NCI-H446 (cell line): ENCODE measurements at regions not wholly inside any gene's neighbourhood (a gene's known extent, or its start where the extent isn't known, plus 50 kb on each side); places are given as distances from the start of the nearest gene placed in this dataset.

Experiments used
- DNase-seq, 2 experiments: peaks; one replicate each; lab custom pipeline; 2025; lab: John Stamatoyannopoulos, UW

- no peak for DNase-seq
Measured at GRCh38 chr1:157289424-157290105, 151.4 kb upstream of the ETV3 start.

- DNase-seq, result no peak
Measured at GRCh38 chr1:157288996-157289395, 150.8 kb upstream of the ETV3 start.

- no peak for DNase-seq
Measured at GRCh38 chr1:157288492-157288891, 150.3 kb upstream of the ETV3 start.

GRCh38 chr1:157288006-157288405 lies 149.8 kb upstream of the ETV3 start:
- DNase-seq, result no peak

GRCh38 chr1:157287462-157287861 lies 149.3 kb upstream of the ETV3 start:
- DNase-seq, result no peak

GRCh38 chr1:157286646-157287420 lies 148.6 kb upstream of the ETV3 start:
- DNase-seq, result no peak

GRCh38 chr1:157286096-157286495 lies 147.9 kb upstream of the ETV3 start:
- DNase-seq, result no peak

GRCh38 chr1:157284451-157284850 lies 146.3 kb upstream of the ETV3 start:
- no peak for DNase-seq

- DNase-seq, result no peak
Measured at GRCh38 chr1:157279802-157280140, 141.6 kb upstream of the ETV3 start.

GRCh38 chr1:157279138-157279801 lies 141.1 kb upstream of the ETV3 start:
- no peak for DNase-seq

- DNase-seq, result no peak
Measured at GRCh38 chr1:157278383-157279137, 140.4 kb upstream of the ETV3 start.

- no peak for DNase-seq
Measured at GRCh38 chr1:157277913-157278312, 139.7 kb upstream of the ETV3 start.

GRCh38 chr1:157277281-157277680 lies 139.1 kb upstream of the ETV3 start:
- no peak for DNase-seq

- no peak for DNase-seq
Measured at GRCh38 chr1:157274698-157275534, 136.7 kb upstream of the ETV3 start.

- no peak for DNase-seq
Measured at GRCh38 chr1:157272729-157273524, 134.7 kb upstream of the ETV3 start.

GRCh38 chr1:157272264-157272663 lies 134.1 kb upstream of the ETV3 start:
- no peak for DNase-seq

- no peak for DNase-seq
Measured at GRCh38 chr1:157270705-157271274, 132.6 kb upstream of the ETV3 start.

- DNase-seq, result no peak
Measured at GRCh38 chr1:157269656-157270375, 131.6 kb upstream of the ETV3 start.

- no peak for DNase-seq
Measured at GRCh38 chr1:157262891-157263290, 124.7 kb upstream of the ETV3 start.

- no peak for DNase-seq
Measured at GRCh38 chr1:157262422-157262821, 124.2 kb upstream of the ETV3 start.
